ENCODE measurements at regions not wholly inside any gene's neighbourhood (a gene's known extent, or its start where the extent isn't known, plus 50 kb on each side); places are given as distances from the start of the nearest gene placed in this dataset.

GRCh38 chr13:26921918-26922317, 161.3 kb upstream of the GPR12 start:
- Mint-ChIP-seq H3K27ac (no peak overlapping the region), H3K36me3 (no peaks in the 10 kb centered on the region), H3K9me3 (no peaks in the 10 kb centered on the region), H3K4me1 (no peaks in the 10 kb centered on the region), H3K27me3 (ENCODE audit: low read depth in 3 of 3) (peaks cover 0 to 8% (median 1%) of the 10 kb centered on the region in 3 donors), H3K4me3 (no peak overlapping the region)
- no peak for DNase-seq

DNA sequence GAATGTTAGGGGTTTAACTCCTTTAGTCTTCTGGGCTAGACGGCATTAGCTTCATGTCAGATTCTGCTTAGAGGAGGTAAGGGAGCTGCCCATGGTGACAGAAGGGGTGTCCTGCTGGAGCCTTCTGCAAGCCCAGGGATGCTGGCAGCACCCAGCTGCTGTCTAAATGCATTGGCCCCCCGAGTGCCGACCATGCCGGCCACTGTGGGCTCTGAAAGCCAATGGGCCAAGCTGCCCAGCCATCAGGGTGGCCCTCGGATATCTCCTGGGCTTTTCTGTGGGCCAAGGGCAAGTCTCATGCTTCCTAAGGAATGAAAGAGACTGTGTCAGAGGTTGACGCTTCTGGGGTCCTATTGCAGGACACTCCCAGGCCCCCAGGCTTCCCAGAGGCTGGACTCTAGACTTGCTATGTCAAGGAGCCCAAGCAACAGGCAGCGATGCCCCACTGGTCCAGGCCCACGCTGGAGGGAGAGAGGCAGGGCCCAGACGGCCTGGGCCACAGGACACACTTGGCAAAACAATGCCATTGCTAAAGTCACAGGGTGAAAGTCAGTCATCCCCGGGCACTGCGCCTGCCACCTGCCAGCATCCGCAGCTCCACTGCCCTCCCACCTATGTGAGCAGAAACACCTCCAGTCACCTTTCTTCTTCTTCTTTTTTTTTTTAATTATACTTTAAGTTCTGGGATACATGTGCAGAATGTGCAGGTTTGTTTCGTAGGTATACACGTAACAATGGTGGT, 160.2 kb upstream of the GPR12 start:
- peaks cover 0 to 4% (median 1%) of the 10 kb centered on the region in 3 donors for H3K27me3 Mint-ChIP-seq (ENCODE audit: low read depth in 3 of 3)
- H3K36me3 Mint-ChIP-seq = no peaks in the 10 kb centered on the region
- no peaks in the 10 kb centered on the region for H3K9me3 Mint-ChIP-seq
- H3K27ac Mint-ChIP-seq = no peak overlapping the region
- no peak overlapping the region for H3K4me3 Mint-ChIP-seq
- H3K4me1 Mint-ChIP-seq = peaks cover 0 to under 1% of the 10 kb centered on the region in 2 donors
- no peak for DNase-seq

- Mint-ChIP-seq H3K9me3 (no peaks in the 10 kb centered on the region), H3K36me3 (no peaks in the 10 kb centered on the region), H3K27ac (no peak overlapping the region), H3K4me3 (no peak overlapping the region), H3K27me3 (ENCODE audit: low read depth in 3 of 3) (peaks cover 0 to 4% (median 1%) of the 10 kb centered on the region in 3 donors), H3K4me1 (peaks cover 10 to 11% of the 10 kb centered on the region in 2 donors)
- DNase-seq = no peak
Measured at GRCh38 chr13:26919732-26920131, 159.1 kb upstream of the GPR12 start.

- Mint-ChIP-seq H3K27me3 (ENCODE audit: low read depth in 3 of 3) (peaks cover 0 to 4% (median 3%) of the 10 kb centered on the region in 3 donors), H3K36me3 (no peaks in the 10 kb centered on the region), H3K4me1 (peaks cover 14 to 15% of the 10 kb centered on the region in 2 donors), H3K27ac (no peak overlapping the region), H3K4me3 (no peak overlapping the region), H3K9me3 (no peaks in the 10 kb centered on the region)
- no peak for DNase-seq
Measured at GRCh38 chr13:26919311-26919710, 158.7 kb upstream of the GPR12 start.

DNA sequence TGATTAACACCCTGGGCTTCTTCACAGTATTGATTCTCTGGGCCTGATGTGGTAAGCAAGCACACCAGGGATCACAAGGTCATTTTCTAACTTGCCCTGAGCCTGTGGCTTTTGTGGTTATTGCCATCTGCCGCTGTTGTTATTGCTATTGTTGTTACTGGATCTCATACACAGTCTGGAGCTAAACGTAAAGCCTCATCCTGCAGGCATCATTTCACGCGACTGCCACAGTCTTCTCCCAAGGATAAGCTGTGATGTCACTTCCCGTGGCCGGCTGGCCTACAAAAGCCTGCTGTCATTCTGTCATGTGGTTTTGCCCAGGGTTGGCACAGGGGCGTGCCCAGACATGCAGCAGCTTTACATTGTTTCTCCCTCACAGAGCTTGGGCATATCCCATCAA, 154.0 kb upstream of the GPR12 start:
- H3K4me1 Mint-ChIP-seq = peaks cover 14 to 18% of the 10 kb centered on the region in 2 donors
- DNase-seq = peak; percentile 50 to 62 (median 56)
- H3K9me3 Mint-ChIP-seq = no peaks in the 10 kb centered on the region
- H3K4me3 Mint-ChIP-seq = peak overlapping the region; percentile 14 to 62 (median 56)
- no peaks in the 10 kb centered on the region for H3K36me3 Mint-ChIP-seq
- peaks cover 2 to 8% (median 5%) of the 10 kb centered on the region in 3 donors for H3K27me3 Mint-ChIP-seq (ENCODE audit: low read depth in 3 of 3)
- H3K27ac Mint-ChIP-seq = peak overlapping the region; percentile 47 to 87 (median 81)

GRCh38 chr13:26914148-26914547, 153.6 kb upstream of the GPR12 start:
- Mint-ChIP-seq H3K4me1 (peaks cover 14 to 18% of the 10 kb centered on the region in 2 donors), H3K27me3 (ENCODE audit: low read depth in 3 of 3) (peaks cover 3 to 13% (median 7%) of the 10 kb centered on the region in 3 donors), H3K9me3 (no peaks in the 10 kb centered on the region), H3K4me3 (peak overlapping the region in 2 of 5 donors; percentile 53 to 56), H3K27ac (peak overlapping the region; percentile 17 to 83 (median 59)), H3K36me3 (no peaks in the 10 kb centered on the region)
- DNase-seq = peak in 2 of 3 donors; percentile 0 to 3

DNA sequence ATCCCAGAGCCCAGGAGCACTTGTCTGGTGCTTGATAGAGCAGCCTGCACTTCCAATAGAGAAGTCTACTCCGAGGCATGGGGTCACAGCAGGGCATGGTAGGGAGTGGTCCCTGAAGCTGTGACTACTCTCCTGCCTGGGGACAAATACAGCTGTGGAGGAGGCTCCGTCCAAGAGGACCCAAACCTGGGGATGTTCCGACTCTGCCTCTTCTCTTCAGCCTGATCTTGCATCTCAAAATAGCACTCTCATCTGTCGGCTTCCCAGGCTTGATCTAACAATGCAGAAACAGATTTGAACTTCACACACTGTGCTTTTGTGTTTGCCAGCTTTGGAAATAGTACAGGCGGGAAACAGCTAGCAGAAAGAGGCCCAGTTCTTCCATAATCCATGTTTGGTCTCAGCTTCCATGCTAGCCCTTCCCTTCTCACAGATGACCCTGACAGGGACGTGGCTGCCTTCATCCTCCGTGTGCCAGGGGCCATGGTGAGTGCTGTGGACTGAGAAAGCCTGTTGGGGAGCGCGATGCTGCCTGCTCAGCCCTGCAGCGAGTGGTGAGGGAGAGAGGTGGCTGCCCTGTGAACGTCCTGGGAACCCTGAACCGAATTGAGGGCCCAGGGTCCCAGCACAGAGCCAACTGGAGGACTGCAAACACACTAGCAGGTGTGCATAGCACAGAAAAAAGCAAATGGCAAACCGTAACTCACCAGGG, 150.3 kb upstream of the GPR12 start:
- Mint-ChIP-seq H3K27ac (no peak overlapping the region), H3K4me1 (peaks cover 14 to 18% of the 10 kb centered on the region in 2 donors)

GRCh38 chr13:26909477-26909876, 148.9 kb upstream of the GPR12 start:
- H3K27ac Mint-ChIP-seq = no peak overlapping the region
- no peak overlapping the region for H3K4me3 Mint-ChIP-seq
- peaks cover 7 to 20% (median 11%) of the 10 kb centered on the region in 3 donors for H3K27me3 Mint-ChIP-seq (ENCODE audit: low read depth in 3 of 3)

More for the DNA sequence above, 150.3 kb upstream of the GPR12 start:
- peaks cover 7 to 20% (median 9%) of the 10 kb centered on the region in 3 donors for H3K27me3 Mint-ChIP-seq (ENCODE audit: low read depth in 3 of 3)
- H3K9me3 Mint-ChIP-seq = no peaks in the 10 kb centered on the region
- no peak for DNase-seq
- H3K4me3 Mint-ChIP-seq = no peak overlapping the region
- no peaks in the 10 kb centered on the region for H3K36me3 Mint-ChIP-seq

DNA sequence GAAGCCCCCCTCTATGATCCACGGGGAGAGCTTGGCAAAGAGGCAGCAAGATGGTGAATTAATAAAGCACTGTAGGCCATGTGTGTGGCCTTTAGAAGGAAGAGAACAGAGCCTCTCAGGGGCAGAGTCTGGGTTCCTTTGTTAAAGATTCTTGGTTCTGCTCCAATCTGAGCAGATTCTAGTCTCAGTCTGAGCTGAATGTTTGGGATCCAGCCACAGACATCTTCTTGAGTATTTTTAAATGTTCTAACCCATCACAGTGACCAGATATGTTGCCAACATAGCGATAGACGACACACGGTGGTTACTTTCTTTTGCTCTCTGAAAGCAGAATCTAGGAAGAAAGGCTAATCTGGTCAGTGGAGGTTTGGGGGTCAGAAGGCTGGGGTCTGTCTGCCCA, 147.5 kb upstream of the GPR12 start:
- Mint-ChIP-seq H3K9me3 (no peaks in the 10 kb centered on the region), H3K36me3 (no peaks in the 10 kb centered on the region), H3K4me3 (no peak overlapping the region), H3K27ac (no peak overlapping the region), H3K27me3 (ENCODE audit: low read depth in 3 of 3) (peaks cover 8 to 24% (median 11%) of the 10 kb centered on the region in 3 donors), H3K4me1 (no peaks in the 10 kb centered on the region)
- no peak for DNase-seq

More at GRCh38 chr13:26909477-26909876, 148.9 kb upstream of the GPR12 start:
- Mint-ChIP-seq H3K4me1 (peaks cover 2 to 5% of the 10 kb centered on the region in 2 donors), H3K36me3 (no peaks in the 10 kb centered on the region), H3K9me3 (no peaks in the 10 kb centered on the region)
- DNase-seq = no peak

GRCh38 chr13:26899202-26899601, 138.6 kb upstream of the GPR12 start:
- Mint-ChIP-seq H3K27me3 (ENCODE audit: low read depth in 3 of 3) (peaks cover 2 to 14% (median 3%) of the 10 kb centered on the region in 3 donors), H3K4me1 (peaks cover 0 to 2% of the 10 kb centered on the region in 2 donors), H3K27ac (no peak overlapping the region)

GRCh38 chr13:26897706-26898550, 137.3 kb upstream of the GPR12 start:
- peaks cover 1 to 10% (median 2%) of the 10 kb centered on the region in 3 donors for H3K27me3 Mint-ChIP-seq (ENCODE audit: low read depth in 3 of 3)
- H3K27ac Mint-ChIP-seq = no peak overlapping the region
- H3K4me1 Mint-ChIP-seq = peaks cover 0 to 2% of the 10 kb centered on the region in 2 donors
- H3K9me3 Mint-ChIP-seq = no peaks in the 10 kb centered on the region
- H3K36me3 Mint-ChIP-seq = no peaks in the 10 kb centered on the region
- no peak for DNase-seq
- H3K4me3 Mint-ChIP-seq = no peak overlapping the region

More at GRCh38 chr13:26899202-26899601, 138.6 kb upstream of the GPR12 start:
- H3K36me3 Mint-ChIP-seq = no peaks in the 10 kb centered on the region
- no peak overlapping the region for H3K4me3 Mint-ChIP-seq
- no peaks in the 10 kb centered on the region for H3K9me3 Mint-ChIP-seq
- DNase-seq = no peak

DNA sequence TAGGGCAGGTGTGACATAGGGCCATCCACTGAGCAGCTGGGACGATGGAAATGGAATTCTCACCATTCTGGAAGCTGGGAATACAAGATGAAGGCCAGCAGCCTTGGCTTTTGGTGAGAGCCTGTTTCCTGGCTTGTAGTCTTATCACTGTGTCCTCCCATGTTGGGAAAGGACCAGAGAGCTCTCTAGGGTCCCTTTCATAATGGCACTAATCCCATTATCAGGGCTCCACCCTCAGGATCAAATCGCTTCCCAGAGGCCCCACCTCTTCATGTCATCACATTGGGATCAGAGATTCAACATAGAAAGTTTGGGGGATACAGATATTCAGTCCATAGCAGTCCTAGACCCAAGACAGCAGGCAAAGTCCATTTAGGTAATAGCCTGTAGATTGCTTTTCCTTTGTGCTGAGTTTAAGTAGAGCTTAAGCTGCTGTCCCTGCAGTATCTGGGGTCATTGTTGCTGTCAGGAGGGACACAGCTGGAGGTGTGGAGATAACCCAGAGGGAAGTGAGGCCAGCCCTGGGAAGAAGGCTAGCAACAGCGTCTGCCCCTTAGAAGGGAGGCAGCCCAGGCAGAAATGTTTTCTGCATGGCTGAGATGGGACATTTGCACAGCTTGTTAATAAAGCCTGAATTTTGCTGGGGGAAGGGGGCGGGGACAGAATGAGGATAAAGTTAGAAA, 136.5 kb upstream of the GPR12 start:
- Mint-ChIP-seq H3K9me3 (no peaks in the 10 kb centered on the region), H3K27ac (no peak overlapping the region), H3K4me1 (peaks cover 0 to 2% of the 10 kb centered on the region in 2 donors), H3K27me3 (ENCODE audit: low read depth in 3 of 3) (peaks cover 1 to 10% (median 2%) of the 10 kb centered on the region in 3 donors), H3K4me3 (no peak overlapping the region), H3K36me3 (no peaks in the 10 kb centered on the region)
- no peak for DNase-seq

DNA sequence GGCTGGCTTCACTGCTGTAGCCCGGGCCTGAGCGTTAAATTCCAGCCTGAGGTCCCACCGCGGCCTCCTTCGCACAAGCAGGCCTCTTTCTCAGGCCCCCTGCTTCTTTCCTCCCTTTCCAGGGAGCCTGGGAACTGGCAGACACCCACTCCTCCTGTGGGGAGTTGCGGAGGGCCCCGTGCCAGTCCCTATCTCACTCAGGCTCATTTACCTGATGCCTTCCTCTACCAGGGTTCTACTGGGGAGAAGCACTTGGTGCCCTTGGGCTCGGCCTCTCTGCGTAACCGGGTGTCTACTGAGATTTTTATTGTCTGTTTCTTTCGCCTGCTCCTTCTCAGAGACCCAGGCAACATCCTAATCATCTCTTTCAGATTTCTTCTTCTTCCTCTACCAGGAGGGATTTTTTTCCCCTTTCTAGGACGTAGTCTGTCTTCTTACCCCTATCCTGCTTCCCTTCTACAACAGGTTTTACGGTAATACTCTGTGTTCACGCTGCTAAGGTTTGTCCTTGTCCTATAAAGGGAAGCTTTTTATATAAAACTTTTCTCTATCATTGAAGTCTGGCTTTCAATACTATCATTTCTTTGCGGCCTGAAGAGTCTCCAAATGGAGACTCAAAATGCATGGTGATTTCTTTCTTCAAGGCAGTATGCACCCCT, 135.4 kb upstream of the GPR12 start:
- H3K27ac Mint-ChIP-seq = no peak overlapping the region
- no peak overlapping the region for H3K4me3 Mint-ChIP-seq
- no peak for DNase-seq
- peaks cover 0 to 7% (median 3%) of the 10 kb centered on the region in 3 donors for H3K27me3 Mint-ChIP-seq (ENCODE audit: low read depth in 3 of 3)
- H3K9me3 Mint-ChIP-seq = no peaks in the 10 kb centered on the region
- H3K4me1 Mint-ChIP-seq = peaks cover 0 to 2% of the 10 kb centered on the region in 2 donors
- no peaks in the 10 kb centered on the region for H3K36me3 Mint-ChIP-seq

Measured in immature natural killer cell (primary cell).